ENCODE measurements at regions not wholly inside any gene's neighbourhood (a gene's known extent, or its start where the extent isn't known, plus 50 kb on each side); places are given as distances from the start of the nearest gene placed in this dataset.
A peak's percentile ranks its signal among the peaks of the same experiment; 100 is the strongest.

GRCh38 chr5:88144219-88145001, 124.2 kb downstream of the TMEM161B start:
- no peak for DNase-seq

GRCh38 chr5:88143693-88144218, 124.9 kb downstream of the TMEM161B start:
- DNase-seq: no peak

GRCh38 chr5:88142886-88143692, 125.6 kb downstream of the TMEM161B start:
- DNase-seq: no peak

GRCh38 chr5:88142636-88142885, 126.1 kb downstream of the TMEM161B start:
- DNase-seq: no peak

GRCh38 chr5:88140856-88141752, 127.5 kb downstream of the TMEM161B start:
- DNase-seq: peak; percentile 97

GRCh38 chr5:88140396-88140855, 128.2 kb downstream of the TMEM161B start:
- DNase-seq: no peak

- no peak for DNase-seq
Observed at GRCh38 chr5:88130211-88130815, 138.3 kb downstream of the TMEM161B start.

- DNase-seq: no peak
Observed at GRCh38 chr5:88128813-88129212, 139.8 kb downstream of the TMEM161B start.

- no peak for DNase-seq
Observed at GRCh38 chr5:88119535-88120125, 149.0 kb downstream of the TMEM161B start.

- no peak for DNase-seq
Observed at GRCh38 chr5:88118179-88118578, 150.5 kb downstream of the TMEM161B start.

GRCh38 chr5:88117546-88117945, 151.1 kb downstream of the TMEM161B start:
- no peak for DNase-seq

- DNase-seq: no peak
Observed at GRCh38 chr5:88116396-88116795, 152.2 kb downstream of the TMEM161B start.

- no peak for DNase-seq
Observed at GRCh38 chr5:88115211-88115610, 153.4 kb downstream of the TMEM161B start.

GRCh38 chr5:88113429-88113828, 155.2 kb downstream of the TMEM161B start:
- no peak for DNase-seq

GRCh38 chr5:88109818-88110217, 158.8 kb downstream of the TMEM161B start:
- DNase-seq: no peak

GRCh38 chr5:88108490-88109279, 160.0 kb downstream of the TMEM161B start:
- DNase-seq: no peak

- DNase-seq: no peak
Observed at GRCh38 chr5:88094906-88095496, 173.6 kb downstream of the TMEM161B start.

GRCh38 chr5:88094403-88094802, 174.2 kb downstream of the TMEM161B start:
- no peak for DNase-seq

GRCh38 chr5:88093765-88094164, 174.9 kb downstream of the TMEM161B start:
- no peak for DNase-seq

GRCh38 chr5:88092958-88093605, 175.6 kb downstream of the TMEM161B start:
- no peak for DNase-seq
